Astrocyte (in vitro differentiated cells and primary cell): ENCODE measurements at regions not wholly inside any gene's neighbourhood (a gene's known extent, or its start where the extent isn't known, plus 50 kb on each side); places are given as distances from the start of the nearest gene placed in this dataset.

Experiments
- DNase-seq: peaks from one replicate; pipeline ENCODE4 v3.0.0-alpha.2; 2010; ENCODE audit warnings: low read depth
- FAIRE-seq: peaks from 2 replicates; lab custom pipeline; 2011; peaks lifted over from hg19 to GRCh38; lab: Jason Lieb, UNC
- H2AFZ ChIP-seq: 2 replicates; pipeline ENCODE4 v1.6.0; 2012; ENCODE audit warnings: low read depth, low read length, inconsistent platforms
- H3K27ac ChIP-seq: 2 replicates; pipeline ENCODE4 v1.5.1; 2011; ENCODE audit warnings: low read depth, low read length, inconsistent platforms
- H3K27me3 ChIP-seq: 2 replicates; pipeline ENCODE4 v1.6.0; 2011; ENCODE audit warnings: low read length, inconsistent platforms; ENCODE audit not compliant: insufficient read depth
- H3K36me3 ChIP-seq: 2 replicates; pipeline ENCODE4 v1.5.1; 2011; ENCODE audit warnings: low read length, inconsistent platforms; ENCODE audit not compliant: insufficient read depth
- H3K4me1 ChIP-seq: 2 replicates; pipeline ENCODE4 v1.5.1; 2011; ENCODE audit warnings: low read length, inconsistent platforms; ENCODE audit not compliant: insufficient read depth
- H3K4me2 ChIP-seq: 2 replicates; pipeline ENCODE4 v1.6.0; 2012; ENCODE audit warnings: low read length, inconsistent platforms
- H3K4me3 ChIP-seq: 2 replicates; pipeline ENCODE4 v1.5.1; 2011; ENCODE audit warnings: low read depth, mild to moderate bottlenecking, low read length, inconsistent platforms; ENCODE audit not compliant: insufficient read depth
- H3K79me2 ChIP-seq: 2 replicates; pipeline ENCODE4 v1.6.0; 2012; ENCODE audit warnings: mild to moderate bottlenecking, low read length, inconsistent platforms; ENCODE audit not compliant: insufficient read depth
- H3K9ac ChIP-seq: 2 replicates; pipeline ENCODE4 v1.6.0; 2012; ENCODE audit warnings: mild to moderate bottlenecking, low read length, inconsistent platforms
- H3K9me3 ChIP-seq: 2 replicates; pipeline ENCODE4 v1.5.1; 2012; ENCODE audit warnings: low read depth, mild to moderate bottlenecking, low read length, inconsistent platforms; ENCODE audit not compliant: insufficient read depth
- H4K20me1 ChIP-seq: 2 replicates; pipeline ENCODE4 v1.6.0; 2012; ENCODE audit warnings: low read length, inconsistent platforms; ENCODE audit not compliant: insufficient read depth
- H3K27ac Mint-ChIP-seq: one replicate; pipeline ENCODE4 v1.8.0; 2021; ENCODE audit warnings: mild to moderate bottlenecking, mixed read lengths; ENCODE audit not compliant: unreplicated experiment
- H3K27me3 Mint-ChIP-seq: one replicate; pipeline ENCODE4 v1.8.0; 2021; ENCODE audit warnings: low read depth, mixed read lengths; ENCODE audit not compliant: unreplicated experiment
- H3K36me3 Mint-ChIP-seq: one replicate; pipeline ENCODE4 v1.8.0; 2021; ENCODE audit warnings: low read depth, mixed read lengths; ENCODE audit not compliant: unreplicated experiment
- H3K4me1 Mint-ChIP-seq: one replicate; pipeline ENCODE4 v1.8.0; 2021; ENCODE audit warnings: low read depth, mixed read lengths; ENCODE audit not compliant: unreplicated experiment
- H3K4me3 Mint-ChIP-seq: one replicate; pipeline ENCODE4 v1.8.0; 2021; ENCODE audit warnings: mild to moderate bottlenecking, moderate library complexity, mixed read lengths; ENCODE audit not compliant: unreplicated experiment
- H3K9me3 Mint-ChIP-seq: one replicate; pipeline ENCODE4 v1.8.0; 2021; ENCODE audit warnings: mild to moderate bottlenecking, mixed read lengths; ENCODE audit not compliant: unreplicated experiment
- CTCF ChIP-seq: IDR thresholded peaks from 2 replicates; pipeline ENCODE4 v1.5.1; 2011; ENCODE audit warnings: low read depth, mild to moderate bottlenecking, inconsistent platforms, low read length, moderate library complexity; ENCODE audit not compliant: insufficient read depth
- EZH2 ChIP-seq: IDR thresholded peaks from 2 replicates; pipeline ENCODE4 v1.6.1; 2012; ENCODE audit warnings: mild to moderate bottlenecking, low read length, inconsistent platforms; ENCODE audit not compliant: insufficient read depth

GRCh38 chr5:71834601-71835000, 115.5 kb downstream of the CARTPT start:
- Histone ChIP-seq H4K20me1 (no peaks in the 10 kb centered on the region), H3K27ac (no peak overlapping the region), H2AFZ (no peak overlapping the region), H3K4me1 (peaks cover 10% of the 10 kb centered on the region), H3K27me3 (no peaks in the 10 kb centered on the region), H3K4me2 (no peak overlapping the region), H3K9me3 (no peaks in the 10 kb centered on the region), H3K9ac (no peak overlapping the region), H3K36me3 (no peaks in the 10 kb centered on the region), H3K79me2 (no peaks in the 10 kb centered on the region), H3K4me3 (no peak overlapping the region)
- Mint-ChIP-seq H3K27ac (no peak overlapping the region), H3K27me3 (no peaks in the 10 kb centered on the region), H3K4me3 (no peak overlapping the region), H3K36me3 (no peaks in the 10 kb centered on the region), H3K9me3 (no peaks in the 10 kb centered on the region), H3K4me1 (peaks cover 22% of the 10 kb centered on the region)
- DNase-seq (no peak), FAIRE-seq (no peak)
- no peak for TF ChIP-seq CTCF
- no peak for TF ChIP-seq EZH2

GRCh38 chr5:71836084-71836483, 117.0 kb downstream of the CARTPT start:
- Mint-ChIP-seq H3K27ac (no peak overlapping the region), H3K9me3 (peaks cover 5% of the 10 kb centered on the region), H3K36me3 (no peaks in the 10 kb centered on the region), H3K4me3 (no peak overlapping the region), H3K27me3 (no peaks in the 10 kb centered on the region), H3K4me1 (peaks cover 12% of the 10 kb centered on the region)
- Histone ChIP-seq H3K9me3 (no peaks in the 10 kb centered on the region), H3K79me2 (no peaks in the 10 kb centered on the region), H3K4me2 (no peak overlapping the region), H3K27me3 (no peaks in the 10 kb centered on the region), H2AFZ (no peak overlapping the region), H3K9ac (no peak overlapping the region), H4K20me1 (no peaks in the 10 kb centered on the region), H3K4me1 (peaks cover under 1% of the 10 kb centered on the region), H3K27ac (no peak overlapping the region), H3K4me3 (no peak overlapping the region), H3K36me3 (no peaks in the 10 kb centered on the region)
- TF ChIP-seq CTCF, result peak; percentile 36
- no peak for TF ChIP-seq EZH2
- no peak for FAIRE-seq
- DNase-seq, result peak; percentile 7

GRCh38 chr5:71836559-71837112, 117.6 kb downstream of the CARTPT start:
- Histone ChIP-seq H3K4me3 (no peak overlapping the region), H2AFZ (no peak overlapping the region), H3K27me3 (no peaks in the 10 kb centered on the region), H3K9me3 (no peaks in the 10 kb centered on the region), H3K79me2 (no peaks in the 10 kb centered on the region), H3K9ac (no peak overlapping the region), H4K20me1 (no peaks in the 10 kb centered on the region), H3K4me1 (no peaks in the 10 kb centered on the region), H3K27ac (no peak overlapping the region), H3K36me3 (no peaks in the 10 kb centered on the region), H3K4me2 (no peak overlapping the region)
- no peaks in the 10 kb centered on the region for H3K36me3 Mint-ChIP-seq
- H3K27ac Mint-ChIP-seq, result no peak overlapping the region
- peaks cover 8% of the 10 kb centered on the region for H3K4me1 Mint-ChIP-seq
- DNase-seq, result peak; percentile 59
- no peaks in the 10 kb centered on the region for H3K27me3 Mint-ChIP-seq
- no peak for FAIRE-seq
- no peak for TF ChIP-seq CTCF
- TF ChIP-seq EZH2, result no peak
- no peak overlapping the region for H3K4me3 Mint-ChIP-seq
- H3K9me3 Mint-ChIP-seq, result peaks cover 7% of the 10 kb centered on the region
